DND-41 (cell line): ENCODE measurements at regions not wholly inside any gene's neighbourhood (a gene's known extent, or its start where the extent isn't known, plus 50 kb on each side); places are given as distances from the start of the nearest gene placed in this dataset.
A peak's percentile ranks its signal among the peaks of the same experiment; 100 is the strongest.

Source experiments
- ATAC-seq: fragments of 200-7000 bp; cut with Tn5 transposase; 3 replicates; pipeline ENCODE4 v1.9.1; 2021; ENCODE audit warnings: low read depth; ENCODE audit not compliant: insufficient read depth
- DNase-seq: peaks from one replicate; pipeline ENCODE4 v3.0.0-alpha.2; 2020
- H2AFZ ChIP-seq: 2 replicates; pipeline ENCODE4 v1.6.0; 2012; ENCODE audit warnings: low read depth, low read length
- H3K27ac ChIP-seq: 2 replicates; pipeline ENCODE4 v1.5.1; 2012; ENCODE audit warnings: low read length, inconsistent platforms
- H3K27me3 ChIP-seq: fragments of 200-600 bp; sonication (generic); 2 replicates; pipeline ENCODE4 v1.6.0; 2012; ENCODE audit warnings: low read length, mild to moderate bottlenecking, inconsistent platforms; ENCODE audit not compliant: insufficient read depth, poor library complexity
- H3K36me3 ChIP-seq: 2 replicates; pipeline ENCODE4 v1.5.1; 2012; ENCODE audit warnings: low read length, inconsistent platforms; ENCODE audit not compliant: insufficient read depth
- H3K4me1 ChIP-seq: 2 replicates; pipeline ENCODE4 v1.5.1; 2012; ENCODE audit warnings: mild to moderate bottlenecking, low read length; ENCODE audit not compliant: insufficient read depth
- H3K4me2 ChIP-seq: 2 replicates; pipeline ENCODE4 v1.6.0; 2012; ENCODE audit warnings: mild to moderate bottlenecking, moderate library complexity, low read length, inconsistent platforms; ENCODE audit not compliant: insufficient read depth
- H3K4me3 ChIP-seq, 2 experiments: fragments of 200-600 bp in 1 of 2; shearing (Covaris generic) in 1 of 2; 2 replicates each; pipeline ENCODE4 v1.5.1; 2012 to 2016; ENCODE audit warnings: inconsistent platforms in 2 of 2, low read length in 2 of 2, mild to moderate bottlenecking in 2 of 2, low read depth in 1 of 2, moderate library complexity in 1 of 2
- H3K79me2 ChIP-seq: 2 replicates; pipeline ENCODE4 v1.6.0; 2012; ENCODE audit warnings: low read length, inconsistent platforms; ENCODE audit not compliant: insufficient read depth
- H3K9ac ChIP-seq: 2 replicates; pipeline ENCODE4 v1.6.0; 2012; ENCODE audit warnings: low read depth, mild to moderate bottlenecking, inconsistent platforms, low read length, moderate library complexity
- H3K9me3 ChIP-seq: 2 replicates; pipeline ENCODE4 v1.5.1; 2012; ENCODE audit warnings: low read length, moderate library complexity, mild to moderate bottlenecking, inconsistent platforms; ENCODE audit not compliant: insufficient read depth, severe bottlenecking
- H4K20me1 ChIP-seq: 2 replicates; pipeline ENCODE4 v1.6.0; 2012; ENCODE audit warnings: low read length; ENCODE audit not compliant: insufficient read depth
- EZH2 ChIP-seq: IDR thresholded peaks from 3 replicates; pipeline ENCODE4 v1.6.1; 2012; ENCODE audit warnings: borderline replicate concordance, low read depth, mild to moderate bottlenecking, moderate library complexity, low read length, inconsistent platforms; ENCODE audit not compliant: severe bottlenecking
- TF ChIP-seq, protein P1 (sequence below): IDR thresholded peaks from 2 replicates; pipeline ENCODE4 v1.5.1; 2012; ENCODE audit warnings: borderline replicate concordance, low read length, moderate library complexity, mild to moderate bottlenecking; ENCODE audit not compliant: poor library complexity, severe bottlenecking; ENCODE audit errors: extremely low read depth

GRCh38 chr6:14447240-14447639, 329.7 kb downstream of the CD83 start:
- no peak for TF ChIP-seq EZH2
- TF ChIP-seq, protein P1, sequence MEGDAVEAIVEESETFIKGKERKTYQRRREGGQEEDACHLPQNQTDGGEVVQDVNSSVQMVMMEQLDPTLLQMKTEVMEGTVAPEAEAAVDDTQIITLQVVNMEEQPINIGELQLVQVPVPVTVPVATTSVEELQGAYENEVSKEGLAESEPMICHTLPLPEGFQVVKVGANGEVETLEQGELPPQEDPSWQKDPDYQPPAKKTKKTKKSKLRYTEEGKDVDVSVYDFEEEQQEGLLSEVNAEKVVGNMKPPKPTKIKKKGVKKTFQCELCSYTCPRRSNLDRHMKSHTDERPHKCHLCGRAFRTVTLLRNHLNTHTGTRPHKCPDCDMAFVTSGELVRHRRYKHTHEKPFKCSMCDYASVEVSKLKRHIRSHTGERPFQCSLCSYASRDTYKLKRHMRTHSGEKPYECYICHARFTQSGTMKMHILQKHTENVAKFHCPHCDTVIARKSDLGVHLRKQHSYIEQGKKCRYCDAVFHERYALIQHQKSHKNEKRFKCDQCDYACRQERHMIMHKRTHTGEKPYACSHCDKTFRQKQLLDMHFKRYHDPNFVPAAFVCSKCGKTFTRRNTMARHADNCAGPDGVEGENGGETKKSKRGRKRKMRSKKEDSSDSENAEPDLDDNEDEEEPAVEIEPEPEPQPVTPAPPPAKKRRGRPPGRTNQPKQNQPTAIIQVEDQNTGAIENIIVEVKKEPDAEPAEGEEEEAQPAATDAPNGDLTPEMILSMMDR: no peak
- Histone ChIP-seq H3K79me2 (no peaks in the 10 kb centered on the region), H3K36me3 (no peaks in the 10 kb centered on the region), H3K4me2 (no peak overlapping the region), H3K27me3 (no peaks in the 10 kb centered on the region), H3K27ac (no peak overlapping the region), H3K4me1 (peaks cover 78% of the 10 kb centered on the region), H3K4me3 (no peak overlapping the region), H3K9me3 (peaks cover 4% of the 10 kb centered on the region), H4K20me1 (no peaks in the 10 kb centered on the region), H2AFZ (no peak overlapping the region), H3K9ac (no peak overlapping the region)
- DNase-seq (no peak), ATAC-seq (no peak)

GRCh38 chr6:14448246-14448645, 330.7 kb downstream of the CD83 start:
- Histone ChIP-seq H3K79me2 (no peaks in the 10 kb centered on the region), H3K4me3 (no peak overlapping the region), H2AFZ (no peak overlapping the region), H3K9me3 (peaks cover 4% of the 10 kb centered on the region), H3K4me2 (no peak overlapping the region; the same call in 1 of the 2 replicates), H4K20me1 (no peaks in the 10 kb centered on the region), H3K27ac (peak overlapping the region; percentile 90), H3K36me3 (no peaks in the 10 kb centered on the region), H3K4me1 (peaks cover 78% of the 10 kb centered on the region), H3K9ac (no peak overlapping the region), H3K27me3 (no peaks in the 10 kb centered on the region)
- DNase-seq (no peak), ATAC-seq (no peak)
- TF ChIP-seq, protein P1: no peak
- no peak for TF ChIP-seq EZH2

GRCh38 chr6:14450133-14450504, 332.5 kb downstream of the CD83 start:
- Histone ChIP-seq H3K9ac (peak overlapping the region; percentile 50), H3K4me1 (peaks cover 78% of the 10 kb centered on the region), H3K27me3 (no peaks in the 10 kb centered on the region), H3K4me2 (peak overlapping the region; percentile 21), H4K20me1 (no peaks in the 10 kb centered on the region), H3K4me3 (no peak overlapping the region), H3K27ac (peak overlapping the region; percentile 90), H2AFZ (no peak overlapping the region), H3K36me3 (no peaks in the 10 kb centered on the region), H3K79me2 (no peaks in the 10 kb centered on the region), H3K9me3 (peaks cover 4% of the 10 kb centered on the region)
- TF ChIP-seq, protein P1: no peak
- TF ChIP-seq EZH2: no peak
- no peak for ATAC-seq
- no peak for DNase-seq

DNA sequence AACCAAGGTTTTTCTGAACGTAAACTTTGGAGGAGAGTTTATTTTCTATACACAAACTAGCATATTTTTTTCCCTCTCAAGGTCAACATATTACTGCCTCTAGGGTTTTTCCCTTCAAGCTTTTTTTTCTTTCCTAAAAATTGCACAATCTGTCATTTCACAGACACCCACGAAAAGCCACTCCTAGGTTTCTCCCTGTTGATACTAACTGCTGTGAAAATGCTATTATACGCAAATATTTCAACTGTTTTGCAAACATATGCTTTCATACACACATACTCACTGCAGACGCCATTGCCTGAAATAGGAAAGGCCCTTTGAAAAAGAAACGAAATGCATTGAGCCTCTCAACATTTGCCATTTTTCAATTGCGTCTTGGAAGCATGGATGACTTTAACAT, 333.0 kb downstream of the CD83 start:
- peak overlapping the region; percentile 50; the same call in 1 of the 2 replicates for H3K9ac ChIP-seq
- H3K36me3 ChIP-seq: no peaks in the 10 kb centered on the region
- no peaks in the 10 kb centered on the region for H3K79me2 ChIP-seq
- H3K27ac ChIP-seq: peak overlapping the region; percentile 90
- no peaks in the 10 kb centered on the region for H3K27me3 ChIP-seq
- H3K9me3 ChIP-seq: peaks cover 4% of the 10 kb centered on the region
- H3K4me3 ChIP-seq: no peak overlapping the region
- H4K20me1 ChIP-seq: no peaks in the 10 kb centered on the region
- H2AFZ ChIP-seq: no peak overlapping the region
- TF ChIP-seq EZH2: no peak
- TF ChIP-seq, protein P1: no peak
- ATAC-seq: no peak
- no peak for DNase-seq
- no peak overlapping the region for H3K4me2 ChIP-seq
- H3K4me1 ChIP-seq: peaks cover 78% of the 10 kb centered on the region
